Naive thymus-derived CD8-positive, alpha-beta T cell (primary cell): ENCODE measurements at regions not wholly inside any gene's neighbourhood (a gene's known extent, or its start where the extent isn't known, plus 50 kb on each side); places are given as distances from the start of the nearest gene placed in this dataset.

Experiments used
- ATAC-seq, 2 donors: fragments of 150-1000 bp; cut with Tn5 transposase in 1 of 2; sonication (Bioruptor Pico), chemical (Tn5 transposase) in 1 of 2; 1 replicate in 1 of 2; 2 replicates in 1 of 2; pipeline ENCODE4 v1.10.0; 2021; ENCODE audit warnings: mild to moderate bottlenecking in 2 of 2, moderate library complexity in 2 of 2
- POLR2A ChIA-PET: fragments of 350-600 bp; sonication (Branson Sonifier 250); formaldehyde crosslinking; loops from one replicate; lab custom pipeline; 2021; ENCODE audit warnings: antibody characterized with exemption; lab: Charles Lee
- DNase-seq, 10 donors: peaks; one replicate each; pipeline versions ENCODE4 v3.0.0 to v3.0.0-alpha.2; 2020 to 2022
- H3K27ac Mint-ChIP-seq, 10 donors: one replicate each; pipeline ENCODE4 v1.8.0; 2020 to 2022; ENCODE audit warnings: mild to moderate bottlenecking in 10 of 10, mixed read lengths in 10 of 10, moderate library complexity in 4 of 10, inconsistent platforms in 1 of 10
- H3K27me3 Mint-ChIP-seq, 5 donors: one replicate each; pipeline ENCODE4 v1.8.0; 2021 to 2022; ENCODE audit warnings: mixed read lengths in 5 of 5
- H3K36me3 Mint-ChIP-seq, 3 donors: one replicate each; pipeline ENCODE4 v1.8.0; 2020 to 2022; ENCODE audit warnings: mixed read lengths in 3 of 3, mild to moderate bottlenecking in 2 of 3, inconsistent platforms in 1 of 3
- H3K4me1 Mint-ChIP-seq, 4 donors: one replicate each; pipeline ENCODE4 v1.8.0; 2021 to 2022; ENCODE audit warnings: mixed read lengths in 4 of 4
- H3K4me3 Mint-ChIP-seq, 10 donors: one replicate each; pipeline ENCODE4 v1.8.0; 2020 to 2022; ENCODE audit warnings: mild to moderate bottlenecking in 10 of 10, mixed read lengths in 10 of 10, moderate library complexity in 6 of 10, inconsistent platforms in 1 of 10
- H3K9me3 Mint-ChIP-seq, 9 donors: one replicate each; pipeline ENCODE4 v1.8.0; 2020 to 2022; ENCODE audit warnings: mixed read lengths in 9 of 9, mild to moderate bottlenecking in 3 of 9, inconsistent platforms in 1 of 9, moderate library complexity in 1 of 9

DNA sequence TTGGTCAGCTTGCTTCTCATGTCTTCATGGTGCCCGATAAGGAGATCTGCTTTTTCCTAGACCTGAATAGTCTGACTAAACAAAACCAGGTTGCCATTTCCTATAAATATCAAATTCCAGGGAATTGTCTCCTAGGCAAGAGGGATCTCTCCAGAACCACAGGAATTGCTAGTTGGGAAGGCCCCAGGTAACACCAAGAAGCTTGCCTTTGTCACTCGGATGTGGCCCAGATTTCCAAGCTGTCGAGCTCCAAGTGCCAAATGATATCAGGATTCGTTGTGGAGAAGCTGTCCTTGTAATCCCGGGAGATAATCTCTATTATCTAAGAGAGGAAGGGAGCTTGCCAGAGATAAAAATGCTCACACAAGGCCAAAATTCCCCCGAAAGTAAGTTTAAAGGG, 1288.5 kb upstream of the AUTS2 start:
- Mint-ChIP-seq H3K9me3 (peaks cover 5 to 49% (median 20%) of the 10 kb centered on the region in 9 donors), H3K27me3 (peaks cover 0 to 5% (median 0%) of the 10 kb centered on the region in 5 donors), H3K4me1 (no peaks in the 10 kb centered on the region), H3K36me3 (peaks cover 0 to 6% (median 0%) of the 10 kb centered on the region in 3 donors), H3K27ac (no peak overlapping the region), H3K4me3 (no peak overlapping the region)
- ATAC-seq: no peak
- POLR2A ChIA-PET: no interaction called here
- no peak for DNase-seq

- Mint-ChIP-seq H3K27me3 (peaks cover 0 to 5% (median 0%) of the 10 kb centered on the region in 5 donors), H3K27ac (no peak overlapping the region), H3K4me3 (no peak overlapping the region), H3K4me1 (no peaks in the 10 kb centered on the region), H3K36me3 (peaks cover 0 to 6% (median 0%) of the 10 kb centered on the region in 3 donors), H3K9me3 (peaks cover 5 to 54% (median 25%) of the 10 kb centered on the region in 9 donors)
- ATAC-seq (no peak), DNase-seq (no peak)
- POLR2A ChIA-PET: no interaction called here
These were observed 1286.3 kb upstream of the AUTS2 start for GRCh38 chr7:68311958-68312357.

- Mint-ChIP-seq H3K36me3 (peaks cover 0 to 6% (median 0%) of the 10 kb centered on the region in 3 donors), H3K27me3 (peaks cover 0 to 5% (median 0%) of the 10 kb centered on the region in 5 donors), H3K4me1 (no peaks in the 10 kb centered on the region), H3K4me3 (no peak overlapping the region), H3K9me3 (peaks cover 5 to 42% (median 25%) of the 10 kb centered on the region in 9 donors), H3K27ac (no peak overlapping the region)
- POLR2A ChIA-PET: no interaction called here
- DNase-seq (no peak), ATAC-seq (no peak)
These were observed 1284.5 kb upstream of the AUTS2 start for GRCh38 chr7:68313806-68314205.

GRCh38 chr7:68314208-68314607, 1284.1 kb upstream of the AUTS2 start:
- ATAC-seq (no peak), DNase-seq (no peak)
- POLR2A ChIA-PET: no interaction called here
- peaks cover 0 to 6% (median 0%) of the 10 kb centered on the region in 3 donors for H3K36me3 Mint-ChIP-seq
- H3K4me3 Mint-ChIP-seq: no peak overlapping the region
- H3K4me1 Mint-ChIP-seq: no peaks in the 10 kb centered on the region
- H3K9me3 Mint-ChIP-seq: peaks cover 5 to 45% (median 25%) of the 10 kb centered on the region in 9 donors
- peaks cover 0 to 5% (median 0%) of the 10 kb centered on the region in 5 donors for H3K27me3 Mint-ChIP-seq
- H3K27ac Mint-ChIP-seq: no peak overlapping the region

- Mint-ChIP-seq H3K4me3 (no peak overlapping the region), H3K4me1 (no peaks in the 10 kb centered on the region), H3K27ac (no peak overlapping the region), H3K27me3 (peaks cover 0 to 2% (median 0%) of the 10 kb centered on the region in 5 donors), H3K36me3 (peaks cover 0 to 6% (median 0%) of the 10 kb centered on the region in 3 donors), H3K9me3 (peaks cover 2 to 26% (median 18%) of the 10 kb centered on the region in 9 donors)
- no peak for DNase-seq
- no peak for ATAC-seq
- POLR2A ChIA-PET: no interaction called here
These were observed 1280.8 kb upstream of the AUTS2 start for GRCh38 chr7:68317476-68317875.

GRCh38 chr7:68319061-68319460, 1279.2 kb upstream of the AUTS2 start:
- no peaks in the 10 kb centered on the region for H3K36me3 Mint-ChIP-seq
- no peak overlapping the region for H3K27ac Mint-ChIP-seq
- H3K4me3 Mint-ChIP-seq: no peak overlapping the region
- peaks cover 0 to 2% (median 0%) of the 10 kb centered on the region in 5 donors for H3K27me3 Mint-ChIP-seq
- peaks cover 0 to 23% (median 9%) of the 10 kb centered on the region in 9 donors for H3K9me3 Mint-ChIP-seq
- H3K4me1 Mint-ChIP-seq: no peaks in the 10 kb centered on the region
- POLR2A ChIA-PET: no interaction called here
- ATAC-seq (no peak), DNase-seq (no peak)

DNA sequence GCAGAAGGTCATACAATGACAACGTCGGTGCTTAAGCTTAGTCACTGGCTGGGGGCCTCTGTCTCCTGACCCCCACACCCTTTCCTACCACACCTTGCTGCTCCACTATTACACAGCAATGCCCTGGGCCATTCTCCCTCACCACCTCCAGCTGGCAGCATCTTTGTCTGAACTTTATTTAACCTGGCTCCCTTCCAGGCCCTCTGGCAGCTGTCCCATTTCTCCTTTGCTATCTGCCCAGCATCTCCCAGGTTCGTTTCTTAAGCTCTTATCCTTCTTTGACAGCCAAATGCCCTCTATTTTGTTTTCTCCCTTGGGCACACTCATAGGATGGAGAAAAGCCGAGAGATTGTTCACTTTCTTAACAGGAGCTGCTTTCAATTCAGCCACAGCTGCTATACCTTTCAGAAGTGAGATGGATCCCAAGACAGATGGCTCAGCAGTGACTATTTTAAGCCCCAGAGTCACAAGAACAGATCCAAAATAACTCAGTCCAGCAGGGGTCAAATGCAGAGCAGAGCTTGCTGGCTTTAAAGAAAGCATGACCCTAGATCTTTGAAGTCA, 1277.1 kb upstream of the AUTS2 start:
- H3K27me3 Mint-ChIP-seq: peaks cover 0 to 3% (median 0%) of the 10 kb centered on the region in 5 donors
- H3K9me3 Mint-ChIP-seq: peaks cover 0 to 12% (median 5%) of the 10 kb centered on the region in 9 donors
- no peak overlapping the region for H3K4me3 Mint-ChIP-seq
- POLR2A ChIA-PET: no interaction called here
- H3K4me1 Mint-ChIP-seq: no peaks in the 10 kb centered on the region
- H3K27ac Mint-ChIP-seq: no peak overlapping the region
- no peaks in the 10 kb centered on the region for H3K36me3 Mint-ChIP-seq
- ATAC-seq: no peak
- no peak for DNase-seq

GRCh38 chr7:68321776-68322496, 1276.3 kb upstream of the AUTS2 start:
- no peaks in the 10 kb centered on the region for H3K4me1 Mint-ChIP-seq
- ATAC-seq (no peak), DNase-seq (no peak)
- H3K27ac Mint-ChIP-seq: no peak overlapping the region
- peaks cover 0 to 15% (median 9%) of the 10 kb centered on the region in 9 donors for H3K9me3 Mint-ChIP-seq
- no peak overlapping the region for H3K4me3 Mint-ChIP-seq
- peaks cover 0 to 3% (median 0%) of the 10 kb centered on the region in 5 donors for H3K27me3 Mint-ChIP-seq
- H3K36me3 Mint-ChIP-seq: no peaks in the 10 kb centered on the region
- POLR2A ChIA-PET: no interaction called here

DNA sequence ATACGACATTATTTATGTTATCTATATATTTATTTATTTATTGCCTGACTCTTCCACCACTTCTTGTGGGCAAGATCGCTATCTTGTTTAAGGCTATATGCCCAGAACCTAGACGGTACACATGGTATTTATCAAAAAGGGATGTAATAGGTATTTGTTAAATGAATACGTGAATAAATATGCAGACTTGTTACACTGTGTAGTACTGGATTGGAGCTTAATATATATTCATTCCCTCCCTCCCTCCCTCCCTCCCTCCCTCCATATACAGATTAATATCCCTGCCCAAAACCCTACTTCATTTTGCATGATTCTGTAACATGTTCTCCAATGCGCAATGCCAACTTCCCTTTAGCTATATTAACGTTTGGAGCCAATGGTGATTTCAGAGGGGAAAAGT, 1273.7 kb upstream of the AUTS2 start:
- POLR2A ChIA-PET: no interaction called here
- ATAC-seq (no peak), DNase-seq (no peak)
- Mint-ChIP-seq H3K27ac (no peak overlapping the region), H3K27me3 (peaks cover 0 to 3% (median 0%) of the 10 kb centered on the region in 5 donors), H3K36me3 (no peaks in the 10 kb centered on the region), H3K4me1 (no peaks in the 10 kb centered on the region), H3K4me3 (no peak overlapping the region), H3K9me3 (peaks cover 3 to 21% (median 11%) of the 10 kb centered on the region in 9 donors)

DNA sequence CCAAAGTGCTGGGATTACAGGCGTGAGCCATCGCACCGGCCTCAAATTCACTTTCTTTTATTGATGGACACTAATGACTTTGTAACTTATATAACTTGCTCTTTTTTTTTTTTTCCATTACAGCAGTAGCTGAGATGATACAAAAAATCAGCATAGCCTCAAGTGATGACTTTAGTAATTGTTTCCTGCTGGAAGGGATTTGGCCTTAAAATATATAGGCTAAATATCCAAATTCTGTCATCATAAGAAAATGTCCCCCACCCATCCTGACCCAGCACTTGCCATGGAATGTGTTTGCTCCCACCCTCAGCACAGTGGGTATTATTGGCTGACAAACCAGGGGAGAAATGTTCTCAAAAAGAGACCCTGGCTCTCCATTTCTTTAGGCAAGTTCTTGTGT, 1264.1 kb upstream of the AUTS2 start:
- peaks cover 9 to 45% (median 22%) of the 10 kb centered on the region in 9 donors for H3K9me3 Mint-ChIP-seq
- DNase-seq (no peak), ATAC-seq (no peak)
- no peaks in the 10 kb centered on the region for H3K4me1 Mint-ChIP-seq
- H3K4me3 Mint-ChIP-seq: no peak overlapping the region
- peaks cover 0 to 8% (median 0%) of the 10 kb centered on the region in 3 donors for H3K36me3 Mint-ChIP-seq
- POLR2A ChIA-PET: no interaction called here
- no peaks in the 10 kb centered on the region for H3K27me3 Mint-ChIP-seq
- H3K27ac Mint-ChIP-seq: no peak overlapping the region

- DNase-seq (no peak), ATAC-seq (no peak)
- POLR2A ChIA-PET: no interaction called here
- Mint-ChIP-seq H3K9me3 (peaks cover 9 to 46% (median 24%) of the 10 kb centered on the region in 9 donors), H3K36me3 (peaks cover 0 to 8% (median 0%) of the 10 kb centered on the region in 3 donors), H3K4me3 (no peak overlapping the region), H3K27me3 (no peaks in the 10 kb centered on the region), H3K27ac (no peak overlapping the region), H3K4me1 (no peaks in the 10 kb centered on the region)
These were observed 1263.5 kb upstream of the AUTS2 start for GRCh38 chr7:68334636-68335272.

- Mint-ChIP-seq H3K27ac (no peak overlapping the region), H3K4me3 (no peak overlapping the region), H3K27me3 (no peaks in the 10 kb centered on the region), H3K36me3 (peaks cover 0 to 11% (median 0%) of the 10 kb centered on the region in 3 donors), H3K4me1 (no peaks in the 10 kb centered on the region), H3K9me3 (peaks cover 9 to 53% (median 26%) of the 10 kb centered on the region in 9 donors)
- ATAC-seq (no peak), DNase-seq (no peak)
- POLR2A ChIA-PET: no interaction called here
These were observed 1261.7 kb upstream of the AUTS2 start for GRCh38 chr7:68336594-68336993.

- no peak overlapping the region for H3K4me3 Mint-ChIP-seq
- no peak for ATAC-seq
- POLR2A ChIA-PET: no interaction called here
- no peak overlapping the region for H3K27ac Mint-ChIP-seq
- no peaks in the 10 kb centered on the region for H3K27me3 Mint-ChIP-seq
- peaks cover 0 to 6% (median 0%) of the 10 kb centered on the region in 3 donors for H3K36me3 Mint-ChIP-seq
- H3K9me3 Mint-ChIP-seq: peaks cover 0 to 26% (median 13%) of the 10 kb centered on the region in 9 donors
- no peak for DNase-seq
- no peaks in the 10 kb centered on the region for H3K4me1 Mint-ChIP-seq
These were observed 1249.9 kb upstream of the AUTS2 start for GRCh38 chr7:68348401-68348800.
